GM19025 (cell line): ENCODE measurements at regions not wholly inside any gene's neighbourhood (a gene's known extent, or its start where the extent isn't known, plus 50 kb on each side); places are given as distances from the start of the nearest gene placed in this dataset.

Source experiments
- ATAC-seq: cut with Tn5 transposase; IDR thresholded peaks from one replicate; pipeline ENCODE4 v1.9.1; 2021; ENCODE audit warnings: mild to moderate bottlenecking, low read depth, moderate library complexity; ENCODE audit not compliant: unreplicated experiment

GRCh38 chr7:68306692-68307107 lies 1291.6 kb upstream of the AUTS2 start:
- no peak for ATAC-seq

GRCh38 chr7:68309271-68309670 lies 1289.0 kb upstream of the AUTS2 start:
- no peak for ATAC-seq

GRCh38 chr7:68309806-68310205 lies 1288.5 kb upstream of the AUTS2 start:
- no peak for ATAC-seq

GRCh38 chr7:68311958-68312357 lies 1286.3 kb upstream of the AUTS2 start:
- no peak for ATAC-seq

GRCh38 chr7:68313806-68314205 lies 1284.5 kb upstream of the AUTS2 start:
- no peak for ATAC-seq

GRCh38 chr7:68314208-68314607 lies 1284.1 kb upstream of the AUTS2 start:
- ATAC-seq, result no peak

GRCh38 chr7:68317476-68317875 lies 1280.8 kb upstream of the AUTS2 start:
- ATAC-seq, result no peak

- no peak for ATAC-seq
These were observed 1279.2 kb upstream of the AUTS2 start for GRCh38 chr7:68319061-68319460.

GRCh38 chr7:68321076-68321639 lies 1277.1 kb upstream of the AUTS2 start:
- ATAC-seq, result no peak

- no peak for ATAC-seq
These were observed 1276.3 kb upstream of the AUTS2 start for GRCh38 chr7:68321776-68322496.

GRCh38 chr7:68324621-68325020 lies 1273.7 kb upstream of the AUTS2 start:
- ATAC-seq, result no peak

GRCh38 chr7:68334216-68334615 lies 1264.1 kb upstream of the AUTS2 start:
- ATAC-seq, result no peak

GRCh38 chr7:68334636-68335272 lies 1263.5 kb upstream of the AUTS2 start:
- ATAC-seq, result no peak

GRCh38 chr7:68336594-68336993 lies 1261.7 kb upstream of the AUTS2 start:
- ATAC-seq, result no peak

GRCh38 chr7:68348401-68348800 lies 1249.9 kb upstream of the AUTS2 start:
- no peak for ATAC-seq

- no peak for ATAC-seq
These were observed 1235.3 kb upstream of the AUTS2 start for GRCh38 chr7:68362745-68363518.

GRCh38 chr7:68364886-68365625 lies 1233.2 kb upstream of the AUTS2 start:
- no peak for ATAC-seq

GRCh38 chr7:68371985-68372384 lies 1226.3 kb upstream of the AUTS2 start:
- no peak for ATAC-seq

- ATAC-seq, result no peak
These were observed 1222.1 kb upstream of the AUTS2 start for GRCh38 chr7:68376131-68376661.

GRCh38 chr7:68381731-68382130 lies 1216.5 kb upstream of the AUTS2 start:
- no peak for ATAC-seq
